HG03108 (cell line): ENCODE measurements at regions not wholly inside any gene's neighbourhood (a gene's known extent, or its start where the extent isn't known, plus 50 kb on each side); places are given as distances from the start of the nearest gene placed in this dataset.

Experiments used
- ATAC-seq: cut with Tn5 transposase; IDR thresholded peaks from one replicate; pipeline ENCODE4 v1.9.1; 2021; ENCODE audit warnings: moderate library complexity; ENCODE audit not compliant: unreplicated experiment

DNA sequence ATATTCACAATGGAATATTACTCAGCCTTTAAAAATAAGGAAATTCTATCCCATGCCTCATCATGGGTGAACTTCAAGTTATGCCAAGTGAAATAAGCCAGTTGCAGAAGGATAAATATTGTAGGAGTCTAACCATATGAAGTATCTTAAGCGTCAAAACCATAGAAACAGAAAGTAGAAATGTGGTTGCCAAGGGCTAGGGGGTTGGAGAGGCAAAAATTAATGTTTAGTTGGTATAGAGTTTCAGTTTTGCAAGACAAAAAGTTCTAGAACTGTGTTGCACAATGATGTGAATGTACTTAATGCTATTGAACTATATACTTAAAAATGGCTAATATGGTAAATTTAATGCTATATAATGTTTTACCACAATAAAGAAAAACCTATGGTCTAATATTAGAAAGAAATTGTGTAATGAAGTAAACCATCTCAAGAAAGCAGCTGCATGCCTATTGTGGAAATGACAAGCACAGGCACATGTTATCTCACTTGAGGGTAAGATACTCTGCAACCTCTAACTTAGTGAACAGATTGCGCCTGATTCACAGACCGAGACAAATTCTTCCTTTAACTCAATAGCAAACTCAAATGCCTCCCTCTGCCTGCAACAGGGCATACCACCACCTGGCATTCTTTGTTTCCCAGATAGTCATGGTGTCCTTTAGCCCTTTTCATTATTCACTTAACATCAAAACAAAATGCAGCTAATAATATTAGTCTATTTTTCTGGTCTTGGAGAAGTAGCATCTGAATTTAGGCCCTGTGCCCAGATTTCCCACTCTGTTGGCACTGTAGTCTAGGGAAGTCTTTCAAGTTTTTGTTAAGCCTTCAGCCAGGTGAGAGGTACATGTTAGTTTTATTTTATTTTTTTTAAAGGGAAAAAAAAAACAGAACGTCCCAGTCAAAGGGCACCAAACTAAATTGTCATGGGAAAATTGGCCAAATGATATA lies 80.2 kb upstream of the ACP3 start:
- peak; percentile 74 for ATAC-seq

DNA sequence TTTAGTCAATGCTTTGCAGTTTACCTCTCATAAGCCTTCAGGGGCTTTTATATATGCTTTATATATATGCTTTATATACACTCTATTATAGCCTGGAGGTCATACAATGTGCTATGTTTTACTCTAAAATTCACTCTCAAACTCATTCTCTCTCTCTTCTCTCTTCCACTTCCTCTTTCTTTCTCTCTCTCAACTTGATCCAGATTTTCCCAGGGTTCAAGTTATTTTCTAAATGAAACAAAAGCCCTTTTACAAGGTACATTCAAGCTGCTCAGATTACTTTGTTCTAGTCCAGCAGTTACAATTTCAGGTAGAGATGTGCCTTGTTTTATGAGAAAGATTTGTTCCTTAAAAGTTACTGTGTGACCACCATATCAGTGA lies 79.6 kb upstream of the ACP3 start:
- no peak for ATAC-seq

DNA sequence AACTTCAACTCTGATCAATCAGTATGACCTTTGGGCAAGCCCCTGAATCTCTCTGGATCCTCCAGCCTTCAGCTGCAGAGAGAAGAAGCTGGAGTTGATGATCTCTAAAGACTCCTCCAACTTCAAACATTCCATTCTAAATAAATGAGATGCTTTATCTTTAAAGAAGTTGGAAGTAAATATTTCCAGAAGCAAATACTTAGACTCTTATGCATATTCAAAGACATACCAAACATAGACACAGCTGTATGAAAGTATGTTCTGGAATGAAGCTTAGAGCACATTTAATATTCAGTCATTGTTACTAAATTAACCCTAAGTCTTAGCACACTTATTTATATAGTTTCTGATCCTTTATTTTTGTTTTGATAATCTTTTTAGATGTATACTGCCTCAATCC lies 77.6 kb upstream of the ACP3 start:
- ATAC-seq: no peak

DNA sequence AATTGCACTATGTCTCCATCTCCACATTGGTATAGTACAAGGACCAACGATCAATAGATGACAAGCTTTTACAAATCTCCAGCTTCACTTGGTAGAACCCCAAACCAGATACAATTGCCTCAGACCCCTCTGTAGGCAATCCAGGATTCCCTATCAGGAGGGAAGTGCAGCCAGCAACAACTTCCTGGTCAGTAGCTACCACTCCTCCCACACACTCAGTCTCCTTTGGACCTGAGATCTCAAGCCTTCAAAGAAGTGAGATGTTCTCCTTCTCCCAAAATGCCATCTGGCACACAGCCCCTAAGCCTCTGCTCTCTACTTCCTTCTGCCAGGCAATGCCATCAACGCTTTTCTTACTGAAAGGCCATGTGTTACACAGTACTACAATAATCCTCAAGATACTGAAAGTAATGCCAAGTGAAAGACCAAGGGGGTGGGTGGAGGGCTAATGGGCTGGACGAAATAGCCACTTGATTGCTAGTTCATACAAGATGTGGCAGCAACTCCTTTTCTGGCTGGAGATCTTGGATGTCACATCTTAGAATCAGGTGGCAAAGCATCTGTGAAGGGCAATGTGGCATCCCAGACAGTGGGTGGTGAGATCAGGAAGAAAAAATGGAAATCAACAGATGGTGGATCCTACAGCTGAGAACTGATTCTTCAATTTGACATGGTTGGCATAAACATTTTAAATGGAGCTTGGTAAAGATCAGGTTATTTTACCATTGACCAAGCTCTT lies 75.3 kb upstream of the ACP3 start:
- ATAC-seq: no peak

DNA sequence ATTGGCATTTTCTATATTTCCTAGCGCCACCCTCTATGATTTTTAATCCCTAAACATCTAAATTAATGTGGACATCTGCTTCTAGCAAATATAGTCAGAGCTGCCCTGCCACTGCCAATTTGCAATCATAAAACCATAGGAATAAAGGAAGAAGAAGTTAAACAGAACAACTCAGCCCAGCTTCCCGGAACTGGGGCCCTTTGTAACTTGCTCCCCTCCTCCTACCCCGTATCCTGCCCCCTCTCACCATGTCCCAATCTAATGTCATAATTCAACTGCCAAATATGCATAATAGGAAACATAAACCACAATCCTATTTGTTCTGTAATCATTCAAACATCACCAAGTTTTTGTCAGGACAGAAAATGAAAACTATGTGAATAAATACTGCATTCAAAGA lies 74.4 kb upstream of the ACP3 start:
- no peak for ATAC-seq

DNA sequence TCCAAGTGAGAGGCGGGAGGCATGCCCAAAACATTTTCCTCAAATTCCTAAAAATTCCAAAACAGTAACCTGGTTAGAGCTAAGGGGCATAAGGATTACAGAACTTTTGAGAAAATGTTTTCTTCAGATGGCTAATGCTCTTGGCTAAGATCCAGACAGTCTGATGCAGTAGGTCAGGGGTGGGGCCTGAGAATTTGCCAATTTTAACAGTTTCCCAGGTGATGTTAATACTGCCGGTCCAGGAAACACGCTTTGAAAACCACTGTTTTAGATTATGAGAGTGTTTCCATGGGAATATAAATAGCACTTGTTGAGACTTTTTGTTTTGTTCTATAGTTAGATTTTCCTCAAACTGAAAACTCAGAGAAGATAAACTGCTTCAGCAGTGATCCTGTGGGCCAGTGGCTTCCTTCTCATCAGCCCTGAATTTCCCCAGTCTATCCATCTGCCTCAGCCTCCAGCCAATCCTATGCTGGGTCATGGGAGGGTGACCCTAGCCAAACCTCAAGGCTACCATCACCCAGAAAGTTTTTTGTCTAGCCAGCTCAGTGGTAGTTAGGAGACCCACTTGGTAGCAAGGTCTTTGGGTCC lies 71.6 kb upstream of the ACP3 start:
- no peak for ATAC-seq

DNA sequence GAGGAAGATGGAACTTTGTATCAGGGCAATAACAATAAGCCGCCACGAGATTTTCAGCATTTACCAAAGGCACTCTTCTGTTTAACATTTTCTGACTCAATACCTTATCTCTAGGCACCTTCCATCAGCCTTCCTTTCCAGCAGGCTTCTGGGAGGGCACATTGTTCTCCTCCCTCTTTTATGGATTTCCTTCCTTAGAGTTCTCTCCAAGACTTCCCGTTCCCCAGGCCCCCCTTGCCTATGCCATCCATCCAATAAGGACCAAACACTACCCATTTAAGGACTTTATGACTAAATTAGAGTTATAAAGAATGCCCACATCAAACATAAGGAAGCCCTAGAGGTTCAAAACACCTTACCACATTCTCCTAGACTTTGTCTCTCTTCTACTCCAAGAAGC lies 71.0 kb upstream of the ACP3 start:
- ATAC-seq: no peak

DNA sequence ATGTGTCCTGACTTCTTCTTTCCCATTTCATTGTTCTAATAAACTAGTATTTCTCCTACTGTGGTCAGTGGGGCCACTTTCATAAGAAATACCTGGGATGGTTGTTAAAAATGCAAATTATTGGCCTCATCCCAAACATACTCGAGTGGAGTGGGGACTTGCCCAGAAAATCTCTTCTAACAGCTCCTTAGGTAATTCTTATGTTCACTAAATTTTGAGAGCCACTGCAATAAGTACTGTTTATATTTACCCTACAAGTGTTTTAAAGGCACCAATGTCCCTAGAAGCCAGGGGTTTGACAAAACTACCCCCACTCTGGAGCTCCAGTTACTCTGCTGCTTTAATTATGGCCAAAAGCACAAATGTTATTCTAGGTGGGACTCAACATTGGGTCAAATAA lies 70.0 kb upstream of the ACP3 start:
- ATAC-seq: no peak

DNA sequence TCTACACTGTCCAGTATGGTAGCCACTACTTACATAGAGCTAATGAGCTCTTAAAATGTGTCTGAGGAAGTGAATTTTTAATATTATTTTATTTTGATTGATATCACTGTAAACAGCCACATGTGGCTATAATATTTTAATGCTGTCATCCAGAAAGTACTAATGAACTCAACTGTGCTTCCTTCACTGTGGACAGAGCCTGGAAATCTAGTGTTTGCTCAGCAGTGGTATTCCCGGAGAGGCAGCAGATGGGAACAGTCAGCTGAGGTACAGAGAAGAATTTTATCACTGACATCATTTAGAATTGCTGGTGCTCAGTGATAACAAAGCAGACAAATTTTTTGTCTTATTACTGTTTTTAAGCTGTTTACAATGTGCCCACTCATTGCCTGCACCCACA lies 68.7 kb upstream of the ACP3 start:
- ATAC-seq: no peak

DNA sequence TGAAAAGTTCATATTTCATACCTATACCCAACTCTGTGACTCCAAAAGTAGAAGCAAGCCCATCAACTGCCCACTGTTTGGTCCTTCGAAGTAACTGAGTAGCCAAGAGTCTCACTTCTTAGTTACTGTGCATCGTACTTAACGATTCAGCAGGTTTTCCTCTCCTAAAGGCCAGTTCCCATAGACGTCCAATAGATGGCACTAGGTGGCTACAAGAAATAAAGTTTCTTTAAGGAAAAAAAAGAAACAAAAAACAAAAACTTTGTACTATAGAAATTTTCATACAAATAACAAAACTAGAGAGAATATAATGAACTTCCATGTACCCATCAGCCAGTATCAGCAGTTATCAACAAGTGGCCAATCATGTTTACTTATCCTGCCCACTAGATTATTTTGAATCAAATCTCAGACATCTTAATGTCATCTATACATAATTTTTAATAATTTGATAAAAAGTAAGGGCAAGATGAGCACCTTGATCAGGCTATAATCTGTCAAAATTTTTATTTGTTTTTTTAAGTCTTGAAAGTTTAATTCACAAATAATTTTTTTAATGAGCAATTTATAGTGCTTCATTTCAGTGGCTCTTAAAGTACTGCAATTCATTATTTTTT lies 63.8 kb upstream of the ACP3 start:
- peak; percentile 58 for ATAC-seq

DNA sequence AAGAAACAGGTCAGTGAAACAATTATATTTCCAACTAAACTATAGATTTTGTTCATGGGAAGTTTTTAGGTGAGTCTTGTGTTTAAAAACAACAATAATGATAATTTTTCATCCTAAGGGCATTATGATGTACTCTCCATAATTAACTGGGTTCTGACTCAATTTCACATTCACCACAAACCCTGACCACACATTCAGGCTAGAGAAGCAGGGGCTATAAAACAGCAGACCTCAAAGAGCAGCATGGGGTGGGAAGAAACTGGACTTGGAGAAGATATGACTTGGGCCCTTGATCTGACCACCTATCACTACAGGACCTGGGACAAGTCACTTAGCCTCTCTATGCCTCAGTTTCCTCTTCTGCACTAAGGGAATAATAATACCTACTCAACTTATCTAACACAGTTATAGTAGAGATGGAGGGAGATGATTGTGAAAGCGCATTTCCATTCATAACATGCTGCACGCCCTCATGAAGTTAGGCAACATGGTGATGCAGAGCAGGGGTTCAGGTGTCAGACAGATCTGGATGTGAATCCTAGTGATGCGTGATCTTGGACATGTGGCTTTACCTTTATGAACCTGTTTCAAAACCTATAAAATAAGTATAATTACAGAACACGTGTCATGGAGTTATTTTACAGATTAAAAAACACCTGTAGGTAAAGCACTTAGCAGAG lies 63.0 kb upstream of the ACP3 start:
- ATAC-seq: no peak

DNA sequence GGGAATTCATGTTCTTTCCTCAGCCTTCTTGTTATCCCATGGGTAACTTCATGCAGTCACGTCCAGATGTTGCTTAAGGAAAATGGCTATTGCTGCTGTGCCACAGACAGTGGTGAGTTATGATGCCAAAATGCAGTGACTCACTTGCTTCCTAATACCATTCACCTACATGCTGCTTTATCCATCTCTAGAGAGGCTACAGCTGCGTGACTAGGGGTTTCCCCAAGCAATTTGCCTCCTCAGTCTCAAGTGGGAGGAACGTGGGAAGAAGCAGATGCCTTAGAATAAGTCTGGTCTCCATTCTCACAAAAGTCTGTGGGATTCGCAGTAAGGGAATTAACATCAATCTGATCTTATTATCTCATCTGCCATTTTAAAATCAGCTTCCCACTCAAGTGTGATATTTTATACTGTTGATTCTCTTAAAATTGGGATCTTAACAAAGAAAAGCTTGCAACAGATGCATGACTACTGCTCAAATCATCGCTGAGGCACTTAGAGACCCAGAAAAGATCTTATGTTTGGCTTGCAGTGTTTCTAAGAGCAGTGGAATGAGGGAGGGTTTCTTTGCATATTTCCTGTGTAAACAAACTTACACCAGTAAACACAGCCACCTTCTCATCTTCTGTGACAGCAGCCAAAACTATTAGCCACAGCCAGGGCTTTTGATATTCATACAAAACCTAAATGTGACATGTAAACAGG lies 62.0 kb upstream of the ACP3 start:
- ATAC-seq: no peak

DNA sequence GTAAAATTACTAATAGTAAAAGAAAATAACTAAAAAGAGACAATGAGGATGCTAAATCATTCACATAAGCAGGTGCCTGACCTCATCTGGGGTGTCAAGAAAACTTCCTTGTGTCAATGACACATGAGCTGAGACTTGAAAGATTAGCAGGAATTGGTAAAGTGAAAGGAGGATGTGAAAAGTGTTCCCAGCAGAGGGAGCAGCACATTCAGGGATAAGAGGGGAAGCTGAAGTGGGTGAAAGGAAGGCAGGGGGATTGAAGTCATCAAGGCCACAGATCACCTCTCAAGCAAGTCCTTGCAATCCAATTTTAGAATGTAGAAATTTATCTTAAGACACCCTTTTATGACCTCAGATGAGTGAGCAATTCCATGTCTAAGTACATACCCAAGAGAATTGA lies 60.2 kb upstream of the ACP3 start:
- no peak for ATAC-seq

DNA sequence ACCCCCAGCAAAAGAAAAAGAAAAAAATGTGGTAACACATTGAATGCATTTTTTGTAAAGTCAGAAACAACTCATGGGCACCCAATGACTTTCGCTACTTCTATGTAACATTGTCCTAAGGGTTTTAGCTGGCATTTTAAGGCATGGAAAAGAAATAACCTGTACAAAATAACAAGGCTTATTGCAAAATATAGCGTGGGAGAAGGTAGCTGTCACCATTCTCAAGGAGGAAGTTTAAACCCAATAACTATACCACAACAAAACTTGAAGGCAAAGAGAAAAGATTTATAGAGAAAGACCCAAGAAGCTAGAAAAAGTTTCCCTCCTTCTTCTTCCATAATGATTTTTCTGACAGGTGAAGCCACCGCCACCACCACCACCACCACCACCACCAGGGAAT lies 55.7 kb upstream of the ACP3 start:
- ATAC-seq: no peak

DNA sequence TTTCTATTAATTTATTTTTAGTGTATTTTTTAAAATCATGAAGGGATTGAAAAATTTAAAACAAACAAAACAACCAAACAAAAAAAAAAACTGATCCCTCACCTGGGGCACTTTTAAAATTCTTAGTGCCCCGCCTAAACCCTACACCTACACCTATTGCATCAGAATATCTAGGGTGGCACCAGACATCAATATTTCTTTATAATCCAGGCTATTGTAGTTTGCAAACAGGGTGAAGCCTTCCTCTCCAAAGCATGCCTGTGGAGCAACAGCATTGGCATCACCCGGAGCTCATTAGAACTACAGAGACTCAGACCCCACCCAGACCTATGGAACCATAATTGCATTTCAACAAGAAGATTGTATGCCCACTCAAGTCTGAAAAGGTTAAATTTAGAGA lies 54.9 kb upstream of the ACP3 start:
- ATAC-seq: no peak

DNA sequence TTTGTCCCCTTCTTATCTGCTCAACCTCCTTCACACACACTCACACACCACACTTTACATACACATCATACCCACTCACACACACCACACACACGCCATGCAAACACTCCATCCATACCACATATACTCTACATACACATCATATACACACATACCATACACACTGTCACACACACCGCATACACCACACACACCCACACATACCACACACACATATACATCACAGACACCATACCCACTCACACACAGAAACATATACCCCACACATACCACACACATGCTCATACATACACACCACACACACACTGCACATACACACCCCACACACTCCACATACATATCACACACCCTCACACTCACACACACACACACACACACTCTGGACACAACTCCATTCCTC lies 54.3 kb upstream of the ACP3 start:
- ATAC-seq: no peak

DNA sequence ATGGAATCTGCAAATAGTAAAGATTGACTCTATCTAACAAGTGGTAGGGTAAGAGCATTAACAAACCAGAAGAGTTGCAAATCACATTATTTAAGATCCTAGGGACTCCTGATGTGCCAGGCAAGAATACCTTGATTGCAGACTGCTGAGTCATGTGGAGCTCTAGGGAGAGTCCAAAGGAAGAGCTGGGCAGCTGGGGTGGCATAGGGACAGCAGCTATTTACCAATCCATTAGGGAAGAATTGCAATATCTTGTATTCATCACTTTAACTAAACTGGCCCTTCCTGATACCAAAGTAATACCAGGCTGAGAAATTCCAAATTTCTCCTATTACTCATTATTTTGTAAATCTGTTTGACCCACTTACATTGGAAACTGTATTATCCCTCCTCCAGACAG lies 52.2 kb upstream of the ACP3 start:
- no peak for ATAC-seq

DNA sequence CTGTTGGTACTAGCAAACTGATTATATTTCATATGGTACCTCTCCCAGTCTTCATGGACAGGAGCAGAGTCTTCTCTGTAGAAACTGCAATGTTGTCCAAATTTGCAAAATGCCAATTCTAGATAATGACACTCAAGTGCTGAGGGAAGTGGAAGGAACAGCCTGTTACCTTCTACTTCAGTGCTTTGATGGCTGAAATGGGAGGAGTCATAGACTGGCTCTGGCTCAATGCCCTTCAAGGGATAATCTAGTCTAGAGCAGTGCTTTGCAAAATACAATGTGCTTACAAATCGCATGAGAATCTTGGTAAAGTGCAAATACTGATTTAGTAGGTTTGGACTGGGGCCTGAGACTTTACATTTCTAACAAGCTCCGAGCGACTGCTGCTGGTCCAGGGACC lies 51.7 kb upstream of the ACP3 start:
- ATAC-seq: no peak

DNA sequence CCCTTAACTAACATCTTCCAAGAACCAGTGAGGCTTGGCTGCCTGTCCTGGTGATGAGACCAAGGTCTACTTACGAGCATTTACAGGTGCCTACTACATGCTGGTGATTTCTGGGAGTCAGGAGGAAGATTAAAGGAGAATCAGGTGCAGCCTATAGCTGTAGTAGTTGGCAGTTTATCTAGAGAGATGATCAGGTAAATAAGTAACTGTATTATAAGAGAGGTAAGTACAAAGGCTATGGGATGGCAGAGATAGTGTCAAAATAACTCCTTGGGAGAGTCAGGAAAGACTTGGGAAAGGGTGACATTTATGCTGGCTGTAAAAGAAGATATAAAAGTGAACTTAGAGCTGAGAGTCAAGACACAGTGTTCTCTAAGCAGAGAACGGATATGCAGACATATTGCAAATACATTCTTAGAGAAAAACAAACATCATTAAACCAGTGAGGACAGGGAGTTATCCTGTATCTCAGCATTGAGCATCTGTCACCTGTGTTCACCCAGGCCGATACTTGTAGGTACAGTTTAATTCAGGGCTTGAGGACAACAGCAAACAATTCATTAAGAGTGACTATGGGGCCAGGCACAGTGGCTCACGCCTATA lies 49.7 kb upstream of the ACP3 start:
- ATAC-seq: no peak
